HEK293T (cell line): ENCODE measurements at regions not wholly inside any gene's neighbourhood (a gene's known extent, or its start where the extent isn't known, plus 50 kb on each side); places are given as distances from the start of the nearest gene placed in this dataset.
"Not testable (repeated sequence)": the region's sequence is repeated elsewhere in the genome, so short reads cannot be mapped to it uniquely, and the experiment has no call there.

ENCODE experiments used
- CTCF ChIA-PET: fragments of 350-600 bp; formaldehyde crosslinking; extraction: SDS; loops from one replicate; lab custom pipeline; 2021; ENCODE audit warnings: antibody characterized with exemption, inconsistent platforms; lab: Yijun Ruan, JAX
- POLR2A ChIA-PET: fragments of 350-600 bp; formaldehyde crosslinking; extraction: SDS; loops from one replicate; lab custom pipeline; 2020; ENCODE audit warnings: antibody characterized with exemption, inconsistent platforms; lab: Yijun Ruan, JAX
- DNase-seq: peaks from one replicate; pipeline ENCODE4 v3.0.0; 2012; ENCODE audit warnings: mixed read lengths; ENCODE audit errors: extremely low spot score
- ARNT ChIP-seq: fragments of 450-650 bp; IDR thresholded peaks from 2 replicates; pipeline ENCODE4 v1.6.1; 2017; ENCODE audit warnings: mild to moderate bottlenecking
- BHLHE40 ChIP-seq: fragments of 450-650 bp; IDR thresholded peaks from 2 replicates; pipeline ENCODE4 v1.6.1; 2016; ENCODE audit warnings: mild to moderate bottlenecking, moderate library complexity, borderline replicate concordance
- CTBP1 ChIP-seq: fragments of 450-650 bp; IDR thresholded peaks from 2 replicates; pipeline ENCODE4 v1.6.1; 2016; ENCODE audit warnings: borderline replicate concordance
- ELF4 ChIP-seq: fragments of 450-650 bp; IDR thresholded peaks from 2 replicates; pipeline ENCODE4 v1.6.1; 2017; ENCODE audit warnings: antibody characterized with exemption
- FOXA1 ChIP-seq: fragments of 450-650 bp; IDR thresholded peaks from 2 replicates; pipeline ENCODE4 v1.6.1; 2016; ENCODE audit warnings: mild to moderate bottlenecking
- FOXK2 ChIP-seq: fragments of 450-650 bp; IDR thresholded peaks from 2 replicates; pipeline ENCODE4 v1.6.1; 2016; ENCODE audit warnings: mild to moderate bottlenecking
- FOXM1 ChIP-seq: fragments of 450-650 bp; IDR thresholded peaks from 2 replicates; pipeline ENCODE4 v1.6.1; 2017; ENCODE audit warnings: mild to moderate bottlenecking, borderline replicate concordance
- HDGF ChIP-seq: fragments of 450-650 bp; IDR thresholded peaks from 2 replicates; pipeline ENCODE4 v1.6.1; 2017; ENCODE audit warnings: antibody characterized with exemption, borderline replicate concordance
- L3MBTL2 ChIP-seq: fragments of 450-650 bp; conservative IDR thresholded peaks from 2 replicates; pipeline ENCODE4 v1.6.1; 2016; ENCODE audit warnings: mild to moderate bottlenecking
- LEF1 ChIP-seq: fragments of 450-650 bp; IDR thresholded peaks from 2 replicates; pipeline ENCODE4 v1.6.1; 2017; ENCODE audit warnings: mild to moderate bottlenecking, borderline replicate concordance
- NFRKB ChIP-seq: fragments of 450-650 bp; IDR thresholded peaks from 2 replicates; pipeline ENCODE4 v1.6.1; 2016; ENCODE audit warnings: mild to moderate bottlenecking, moderate library complexity
- SP1 ChIP-seq: fragments of 450-650 bp; IDR thresholded peaks from 2 replicates; pipeline ENCODE4 v1.6.1; 2017
- SUZ12 ChIP-seq: fragments of 450-650 bp; IDR thresholded peaks from 2 replicates; pipeline ENCODE4 v1.6.1; 2016; ENCODE audit warnings: mild to moderate bottlenecking
- ZNF384 ChIP-seq: fragments of 450-650 bp; IDR thresholded peaks from 2 replicates; pipeline ENCODE4 v1.6.1; 2016
- TF ChIP-seq, protein P1 (sequence below): fragments of 450-650 bp; IDR thresholded peaks from 2 replicates; pipeline ENCODE4 v1.6.1; 2016

GRCh38 chrX:74187211-74187610 lies 116.8 kb upstream of the ZCCHC13 start:
- ChIA-PET POLR2A (no interaction called here), CTCF (no interaction called here)
- TF ChIP-seq, protein P1, sequence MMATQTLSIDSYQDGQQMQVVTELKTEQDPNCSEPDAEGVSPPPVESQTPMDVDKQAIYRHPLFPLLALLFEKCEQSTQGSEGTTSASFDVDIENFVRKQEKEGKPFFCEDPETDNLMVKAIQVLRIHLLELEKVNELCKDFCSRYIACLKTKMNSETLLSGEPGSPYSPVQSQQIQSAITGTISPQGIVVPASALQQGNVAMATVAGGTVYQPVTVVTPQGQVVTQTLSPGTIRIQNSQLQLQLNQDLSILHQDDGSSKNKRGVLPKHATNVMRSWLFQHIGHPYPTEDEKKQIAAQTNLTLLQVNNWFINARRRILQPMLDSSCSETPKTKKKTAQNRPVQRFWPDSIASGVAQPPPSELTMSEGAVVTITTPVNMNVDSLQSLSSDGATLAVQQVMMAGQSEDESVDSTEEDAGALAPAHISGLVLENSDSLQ: no peak
- no peak for TF ChIP-seq BHLHE40
- no peak for TF ChIP-seq L3MBTL2
- no peak for TF ChIP-seq FOXK2
- no peak for TF ChIP-seq SUZ12
- no peak for TF ChIP-seq ARNT
- TF ChIP-seq HDGF: no peak
- no peak for TF ChIP-seq SP1
- TF ChIP-seq LEF1: no peak
- no peak for TF ChIP-seq ZNF384
- no peak for TF ChIP-seq NFRKB
- TF ChIP-seq FOXM1: no peak
- TF ChIP-seq FOXA1: no peak
- no peak for TF ChIP-seq CTBP1
- no peak for TF ChIP-seq ELF4
- no peak for DNase-seq

- CTCF ChIA-PET, DNase-seq, POLR2A ChIA-PET: not testable (repeated sequence)
These were observed 120.9 kb upstream of the ZCCHC13 start for GRCh38 chrX:74183047-74183446.

- POLR2A ChIA-PET, CTCF ChIA-PET: not testable (repeated sequence)
These were observed 122.0 kb upstream of the ZCCHC13 start for GRCh38 chrX:74181976-74182375.

DNA sequence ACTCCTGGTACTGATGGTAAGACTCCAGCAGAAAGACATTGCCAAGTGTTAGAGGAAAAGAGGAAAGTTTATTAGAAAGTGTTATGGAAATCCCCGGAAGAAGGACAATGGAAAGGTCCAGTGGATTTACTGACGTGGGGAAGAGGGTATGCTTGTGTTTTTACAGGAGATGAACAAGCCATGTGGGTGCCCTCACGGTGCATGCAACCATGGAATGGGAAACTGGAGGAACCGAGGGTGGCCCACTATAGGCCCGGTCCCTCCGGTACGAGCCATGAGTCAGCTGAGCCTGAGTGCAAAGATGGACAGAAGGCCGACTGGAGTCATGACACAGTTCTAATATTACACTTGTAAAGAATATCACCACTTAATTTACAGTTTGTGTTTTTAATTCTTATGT lies 123.3 kb upstream of the ZCCHC13 start:
- CTCF ChIA-PET: no interaction called here
- TF ChIP-seq L3MBTL2 (0 out of 2 replicates have a peak, but pooled peaks have one; percentile 13), ZNF384 (no peak)
- POLR2A ChIA-PET: no interaction called here
- DNase-seq: no peak

More at GRCh38 chrX:74181976-74182375, 122.0 kb upstream of the ZCCHC13 start:
- not testable (repeated sequence) for DNase-seq

- no peak for DNase-seq
- TF ChIP-seq HDGF: no peak
- POLR2A ChIA-PET: interaction anchor here (1.4 to 1.8 kb wide), 2 partner anchors 327 to 329 kb away, joined by 6 to 7 read pairs; partner anchors contain the start of gene XIST
- CTCF ChIA-PET: interaction anchor here (0.6 kb wide), 1 partner anchor 318 kb away, joined by 3 read pairs; no protein-coding TSS in a partner anchor
These were observed 124.0 kb upstream of the ZCCHC13 start for GRCh38 chrX:74179990-74180389.

- ChIA-PET POLR2A (interaction anchor here (1.1 to 1.8 kb wide), 3 partner anchors 71 to 328 kb away, joined by 3 to 7 read pairs (median 6); partner anchors contain the start of gene XIST), CTCF (interaction anchor here (0.6 kb wide), 1 partner anchor 319 kb away, joined by 3 read pairs; no protein-coding TSS in a partner anchor)
- TF ChIP-seq, protein P1: peak; percentile 97
- TF ChIP-seq LEF1 (peak; percentile 25; the same call in 1 of the 2 replicates), ARNT (peak; percentile 65; the same call in 1 of the 2 replicates), NFRKB (no peak), FOXA1 (peak; percentile 87), FOXK2 (peak; percentile 92), FOXM1 (peak; percentile 21; the same call in 1 of the 2 replicates), CTBP1 (peak; percentile 99), BHLHE40 (no peak), ZNF384 (no peak)
These were observed 124.5 kb upstream of the ZCCHC13 start for GRCh38 chrX:74179499-74179898.

DNA sequence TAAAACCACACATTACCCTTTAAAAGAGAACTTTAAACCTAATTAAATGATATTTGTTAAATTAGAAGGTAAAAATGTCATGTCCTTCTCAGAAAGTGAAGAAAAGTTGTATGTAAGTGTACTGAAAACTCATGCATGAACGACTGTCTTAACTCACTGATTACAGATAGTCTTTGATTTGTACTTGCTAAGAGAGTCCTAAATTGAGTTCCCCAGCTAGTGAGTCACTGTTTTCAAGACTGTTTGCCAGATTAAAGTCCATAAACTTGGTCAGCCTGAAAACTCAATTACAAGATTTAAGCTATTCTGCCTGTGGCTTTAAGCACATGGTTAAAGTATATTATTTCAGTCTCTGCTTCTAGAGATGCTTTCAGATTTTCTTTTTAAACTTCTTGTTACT lies 124.9 kb upstream of the ZCCHC13 start:
- no peak for DNase-seq
- ChIA-PET POLR2A (interaction anchor here (1.1 to 1.8 kb wide), 3 partner anchors 72 to 328 kb away, joined by 3 to 7 read pairs (median 6); partner anchors contain the start of gene XIST), CTCF (interaction anchor here (1.0 kb wide), 2 partner anchors 14 to 203 kb away, joined by 3 read pairs; no protein-coding TSS in a partner anchor)
- no peak for TF ChIP-seq SP1

More at GRCh38 chrX:74179499-74179898, 124.5 kb upstream of the ZCCHC13 start:
- peak; percentile 34 for DNase-seq

GRCh38 chrX:74178536-74178935 lies 125.4 kb upstream of the ZCCHC13 start:
- POLR2A ChIA-PET: interaction anchor here (1.1 to 1.8 kb wide), 2 partner anchors 72 to 327 kb away, joined by 3 to 6 read pairs; no protein-coding TSS in a partner anchor
- DNase-seq: peak; percentile 61
- TF ChIP-seq ARNT (no peak), LEF1 (no peak), L3MBTL2 (no peak)
- CTCF ChIA-PET: interaction anchor here (1.0 kb wide), 2 partner anchors 14 to 204 kb away, joined by 3 read pairs; no protein-coding TSS in a partner anchor
